GM18907 (cell line): ENCODE measurements at regions not wholly inside any gene's neighbourhood (a gene's known extent, or its start where the extent isn't known, plus 50 kb on each side); places are given as distances from the start of the nearest gene placed in this dataset.
"Not testable (repeated sequence)": the region's sequence is repeated elsewhere in the genome, so short reads cannot be mapped to it uniquely, and the experiment has no call there.

Experiments
- ATAC-seq: cut with Tn5 transposase; IDR thresholded peaks from one replicate; pipeline ENCODE4 v1.9.1; 2021; ENCODE audit warnings: mild to moderate bottlenecking, moderate library complexity; ENCODE audit not compliant: unreplicated experiment

GRCh38 chr4:22630161-22630975, 62.4 kb upstream of the GBA3 start:
- ATAC-seq = not testable (repeated sequence)

- ATAC-seq = peak; percentile 64
These were observed 61.6 kb upstream of the GBA3 start for GRCh38 chr4:22631167-22631566.

GRCh38 chr4:22634541-22635181, 58.1 kb upstream of the GBA3 start:
- ATAC-seq = no peak

GRCh38 chr4:22635182-22635549, 57.6 kb upstream of the GBA3 start:
- not testable (repeated sequence) for ATAC-seq

GRCh38 chr4:22635692-22636091, 57.0 kb upstream of the GBA3 start:
- no peak for ATAC-seq

GRCh38 chr4:22637306-22637705, 55.4 kb upstream of the GBA3 start:
- ATAC-seq = no peak
